PC-3 (cell line): ENCODE measurements at regions not wholly inside any gene's neighbourhood (a gene's known extent, or its start where the extent isn't known, plus 50 kb on each side); places are given as distances from the start of the nearest gene placed in this dataset.

ENCODE experiments used
- ATAC-seq: fragments of 200-7000 bp; cut with Tn5 transposase; 2 replicates; pipeline ENCODE4 v1.9.1; 2020; ENCODE audit warnings: mild to moderate bottlenecking, moderate library complexity
- BruUV-seq: library from RNA; stranded (reverse); fragments of 400-500 nt; replicated peaks from 2 replicates; lab custom pipeline; 2021; lab: Mats Ljungman, UMichigan
- CTCF ChIA-PET: fragments of 300-600 bp; sonication (Branson Sonifier 250); formaldehyde crosslinking; loops from one replicate; lab custom pipeline; 2022; ENCODE audit warnings: antibody characterized with exemption; lab: Charles Lee
- POLR2A ChIA-PET: fragments of 300-600 bp; sonication (Branson Sonifier 250); formaldehyde crosslinking; loops from one replicate; lab custom pipeline; 2022; ENCODE audit warnings: antibody characterized with exemption; ENCODE audit not compliant: unreplicated experiment; lab: Charles Lee
- DNase-seq: peaks from one replicate; pipeline ENCODE4 v3.0.0-alpha.2; 2015
- H2AFZ ChIP-seq: fragments of 300-600 bp; sonication (generic); 2 replicates; pipeline ENCODE4 v1.6.0; 2016; ENCODE audit warnings: antibody characterized with exemption, low read length
- H3F3A ChIP-seq: fragments of 300-600 bp; sonication (generic); one replicate; pipeline ENCODE4 v1.6.0; 2017; ENCODE audit warnings: antibody characterized with exemption, low read length, control low read depth, mild to moderate bottlenecking; ENCODE audit not compliant: unreplicated experiment
- H3K27ac ChIP-seq: fragments of 300-600 bp; sonication (generic); 2 replicates; pipeline ENCODE4 v1.5.1; 2016; ENCODE audit warnings: mild to moderate bottlenecking, low read length
- H3K27me3 ChIP-seq: fragments of 300-600 bp; sonication (generic); 2 replicates; pipeline ENCODE4 v1.6.1; 2016; ENCODE audit warnings: low read length, mixed read lengths
- H3K36me3 ChIP-seq: fragments of 300-600 bp; sonication (generic); 2 replicates; pipeline ENCODE4 v1.6.1; 2016; ENCODE audit warnings: low read depth, mixed run types, low read length, mixed read lengths
- H3K4me1 ChIP-seq: fragments of 300-600 bp; sonication (generic); 2 replicates; pipeline ENCODE4 v1.5.1; 2016; ENCODE audit warnings: low read length; ENCODE audit not compliant: insufficient read depth
- H3K4me2 ChIP-seq: fragments of 300-600 bp; sonication (generic); 2 replicates; pipeline ENCODE4 v1.6.0; 2016; ENCODE audit warnings: low read length
- H3K4me3 ChIP-seq: fragments of 300-600 bp; sonication (generic); 2 replicates; pipeline ENCODE4 v1.5.1; 2016; ENCODE audit warnings: mild to moderate bottlenecking, low read length, mixed read lengths
- H3K79me2 ChIP-seq: fragments of 300-600 bp; sonication (generic); 2 replicates; pipeline ENCODE4 v1.6.1; 2017; ENCODE audit warnings: low read length, mixed read lengths
- H3K9ac ChIP-seq: fragments of 300-600 bp; sonication (generic); 2 replicates; pipeline ENCODE4 v1.6.0; 2016; ENCODE audit warnings: mild to moderate bottlenecking, low read length
- H3K9me2 ChIP-seq: fragments of 300-600 bp; sonication (generic); replicated peaks from 2 replicates; pipeline ENCODE4 v1.6.1; 2016; ENCODE audit warnings: mixed run types, low read length, mixed read lengths
- H3K9me3 ChIP-seq: fragments of 300-600 bp; sonication (generic); 2 replicates; pipeline ENCODE4 v1.6.1; 2016; ENCODE audit warnings: low read length, mixed read lengths
- H4K20me1 ChIP-seq: fragments of 300-600 bp; sonication (generic); 2 replicates; pipeline ENCODE4 v1.6.1; 2016; ENCODE audit warnings: low read length, mixed read lengths
- EZH2 ChIP-seq: fragments of 300-600 bp; sonication (generic); IDR thresholded peaks from one replicate; pipeline ENCODE4 v1.6.1; 2017; ENCODE audit warnings: antibody characterized with exemption, mild to moderate bottlenecking, low read length; ENCODE audit not compliant: unreplicated experiment
- EZH2phosphoT487 ChIP-seq: fragments of 300-600 bp; sonication (generic); IDR thresholded peaks from 2 replicates; pipeline ENCODE4 v1.6.1; 2018; ENCODE audit warnings: mild to moderate bottlenecking, antibody characterized with exemption, low read length, borderline replicate concordance
- intact Hi-C: fragments of 100-400 bp; cut with micrococcal nuclease; formaldehyde crosslinking; loops from 2 replicates; pipeline ENCODE4 v1.9.0; 2023
- TF ChIP-seq, protein P1 (sequence below): fragments of 300-600 bp; sonication (generic); conservative IDR thresholded peaks from 2 replicates; pipeline ENCODE4 v1.5.1; 2017; ENCODE audit warnings: antibody characterized with exemption, low read depth, mild to moderate bottlenecking, low read length

DNA sequence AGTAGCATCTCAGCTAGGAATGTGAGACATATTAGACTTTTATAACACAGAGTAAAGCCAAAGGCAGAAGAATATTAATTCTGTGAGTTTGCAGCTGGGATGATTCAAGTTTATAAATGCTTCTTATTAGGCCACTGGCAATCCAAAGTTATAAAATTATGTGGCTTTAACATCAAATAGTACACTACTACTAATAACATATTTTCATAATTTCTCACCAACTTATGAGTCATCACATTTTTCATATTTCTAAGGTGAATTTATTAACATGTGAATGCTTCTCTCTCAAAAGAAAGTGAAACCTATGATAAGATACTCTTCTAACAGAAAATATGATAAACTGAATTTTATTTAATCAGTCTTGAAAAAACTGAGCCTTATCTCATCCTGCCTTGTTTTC is 1348.2 kb upstream of the ALCAM start:
- Histone ChIP-seq H3K9ac (no peak overlapping the region), H3K9me3 (no peaks in the 10 kb centered on the region), H3K9me2 (no peaks in the 10 kb centered on the region), H3K4me3 (no peak overlapping the region), H3K79me2 (no peaks in the 10 kb centered on the region), H3K4me2 (0 out of 2 replicates have a peak overlapping the region, but pooled peaks have one; percentile 2), H2AFZ (no peak overlapping the region), H3K36me3 (no peaks in the 10 kb centered on the region), H3F3A (no peaks in the 10 kb centered on the region), H3K4me1 (peaks cover 6% of the 10 kb centered on the region; the same call in 1 of the 2 replicates), H3K27ac (no peak overlapping the region), H4K20me1 (no peaks in the 10 kb centered on the region), H3K27me3 (no peaks in the 10 kb centered on the region)
- BruUV-seq: no TSS peak
- POLR2A ChIA-PET: no interaction called here
- DNase-seq (peak; percentile 64), ATAC-seq (peak; percentile 96)
- intact Hi-C loops: no loop called here
- CTCF ChIA-PET: no interaction called here
- TF ChIP-seq, protein P1, sequence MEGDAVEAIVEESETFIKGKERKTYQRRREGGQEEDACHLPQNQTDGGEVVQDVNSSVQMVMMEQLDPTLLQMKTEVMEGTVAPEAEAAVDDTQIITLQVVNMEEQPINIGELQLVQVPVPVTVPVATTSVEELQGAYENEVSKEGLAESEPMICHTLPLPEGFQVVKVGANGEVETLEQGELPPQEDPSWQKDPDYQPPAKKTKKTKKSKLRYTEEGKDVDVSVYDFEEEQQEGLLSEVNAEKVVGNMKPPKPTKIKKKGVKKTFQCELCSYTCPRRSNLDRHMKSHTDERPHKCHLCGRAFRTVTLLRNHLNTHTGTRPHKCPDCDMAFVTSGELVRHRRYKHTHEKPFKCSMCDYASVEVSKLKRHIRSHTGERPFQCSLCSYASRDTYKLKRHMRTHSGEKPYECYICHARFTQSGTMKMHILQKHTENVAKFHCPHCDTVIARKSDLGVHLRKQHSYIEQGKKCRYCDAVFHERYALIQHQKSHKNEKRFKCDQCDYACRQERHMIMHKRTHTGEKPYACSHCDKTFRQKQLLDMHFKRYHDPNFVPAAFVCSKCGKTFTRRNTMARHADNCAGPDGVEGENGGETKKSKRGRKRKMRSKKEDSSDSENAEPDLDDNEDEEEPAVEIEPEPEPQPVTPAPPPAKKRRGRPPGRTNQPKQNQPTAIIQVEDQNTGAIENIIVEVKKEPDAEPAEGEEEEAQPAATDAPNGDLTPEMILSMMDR: no peak
- TF ChIP-seq EZH2phosphoT487 (no peak), EZH2 (no peak)

DNA sequence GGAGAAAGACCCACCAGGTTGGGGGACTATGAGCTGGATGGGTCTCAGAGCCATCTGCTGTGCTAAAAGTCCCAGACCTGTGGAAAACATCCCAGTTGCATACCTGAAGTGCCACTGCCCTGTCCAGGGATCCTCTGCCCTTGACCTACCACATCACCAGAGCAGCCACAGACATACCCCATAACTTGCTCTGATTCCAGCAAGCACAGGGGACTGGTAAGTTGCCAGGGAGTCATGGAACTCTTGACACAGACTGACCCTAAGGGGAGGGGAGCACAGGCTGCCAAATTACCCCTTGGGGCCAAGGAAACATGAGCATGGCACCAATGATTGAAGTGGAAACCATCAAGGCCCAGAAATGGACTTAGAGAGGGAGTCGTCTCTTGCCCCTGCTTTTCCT is 1335.1 kb upstream of the ALCAM start:
- no TSS peak for BruUV-seq
- Histone ChIP-seq H3K4me3 (no peak overlapping the region), H3K79me2 (no peaks in the 10 kb centered on the region), H3K9me2 (no peaks in the 10 kb centered on the region), H3K4me1 (no peaks in the 10 kb centered on the region), H3K9ac (no peak overlapping the region), H3K36me3 (no peaks in the 10 kb centered on the region), H3K4me2 (no peak overlapping the region), H3K27me3 (no peaks in the 10 kb centered on the region), H3F3A (no peaks in the 10 kb centered on the region), H3K9me3 (0 out of 2 replicates have a peak, but pooled peaks cover 3% of the 10 kb centered on the region), H4K20me1 (no peaks in the 10 kb centered on the region), H3K27ac (no peak overlapping the region), H2AFZ (no peak overlapping the region)
- intact Hi-C loops: no loop called here
- ChIA-PET POLR2A (no interaction called here), CTCF (no interaction called here)
- ATAC-seq: no peak
- no peak for DNase-seq
- TF ChIP-seq, protein P1: no peak
- TF ChIP-seq EZH2phosphoT487: no peak
- TF ChIP-seq EZH2: no peak

DNA sequence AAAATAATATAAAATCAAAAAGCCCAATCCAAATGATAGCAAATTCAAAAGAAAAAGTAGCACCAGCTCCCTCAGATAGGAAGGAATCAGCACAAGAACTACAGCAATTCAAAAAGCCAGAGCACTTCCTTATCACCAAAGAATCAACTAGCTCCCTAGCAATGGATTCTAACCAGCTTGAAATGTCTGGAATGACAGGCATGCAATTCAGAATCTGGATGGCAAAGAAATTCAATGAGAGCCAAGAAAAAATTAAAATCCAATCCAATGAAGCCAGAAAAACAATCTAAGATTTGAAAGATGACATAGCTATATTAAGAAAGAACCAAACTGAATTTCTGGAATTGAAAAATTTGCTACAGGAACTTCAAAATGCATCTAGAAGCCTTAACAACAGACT is 1334.4 kb upstream of the ALCAM start:
- ATAC-seq (no peak), DNase-seq (no peak)
- H3K4me2 ChIP-seq: no peak overlapping the region
- ChIA-PET CTCF (no interaction called here), POLR2A (interaction anchor here (0.6 kb wide), 1 partner anchor 49 kb away, joined by 3 read pairs; no protein-coding TSS in a partner anchor)
- BruUV-seq: no TSS peak
- 0 out of 2 replicates have a peak, but pooled peaks cover 3% of the 10 kb centered on the region for H3K9me3 ChIP-seq
- H4K20me1 ChIP-seq: no peaks in the 10 kb centered on the region
- intact Hi-C loops: no loop called here
- H3F3A ChIP-seq: no peaks in the 10 kb centered on the region
- H3K79me2 ChIP-seq: no peaks in the 10 kb centered on the region
- TF ChIP-seq, protein P1: no peak
- TF ChIP-seq EZH2phosphoT487 (no peak), EZH2 (no peak)
- no peaks in the 10 kb centered on the region for H3K27me3 ChIP-seq
- H3K27ac ChIP-seq: no peak overlapping the region
- H3K4me1 ChIP-seq: no peaks in the 10 kb centered on the region
- H2AFZ ChIP-seq: no peak overlapping the region
- H3K36me3 ChIP-seq: no peaks in the 10 kb centered on the region
- no peak overlapping the region for H3K4me3 ChIP-seq
- no peak overlapping the region for H3K9ac ChIP-seq
- H3K9me2 ChIP-seq: no peaks in the 10 kb centered on the region
